ENCODE measurements at regions not wholly inside any gene's neighbourhood (a gene's known extent, or its start where the extent isn't known, plus 50 kb on each side); places are given as distances from the start of the nearest gene placed in this dataset.

GRCh38 chr7:115812794-115813193, 217.8 kb downstream of the TFEC start:
- Histone ChIP-seq H3K4me1 (no peaks in the 10 kb centered on the region), H3K27ac (replicated peaks in 1 of 4) (no peak overlapping the region), H3K36me3 (no peaks in the 10 kb centered on the region), H3K4me3 (no peak overlapping the region), H3K9me3 (no peaks in the 10 kb centered on the region), H3K27me3 (no peaks in the 10 kb centered on the region)
- whole genome bisulfite sequencing: 65% methylated on average over 7 of the region's 7 CpGs
- intact Hi-C loops (cut with DNase I): no loop called here
- no peak for TF ChIP-seq POLR2AphosphoS5 (IDR thresholded peaks at IDR 0.05)
- no peak for TF ChIP-seq EP300 (IDR thresholded peaks at IDR 0.05)
- no peak for TF ChIP-seq POLR2A (IDR thresholded peaks at IDR 0.05; ENCODE audit: low read depth)
- no peak for TF ChIP-seq CTCF (IDR thresholded peaks at IDR 0.05)
- no peak for DNase-seq (ENCODE audit: extremely low spot score)

GRCh38 chr7:115805458-115805857, 225.1 kb downstream of the TFEC start:
- intact Hi-C loops (cut with DNase I): no loop called here
- TF ChIP-seq POLR2AphosphoS5 (IDR thresholded peaks at IDR 0.05) (no peak), CTCF (IDR thresholded peaks at IDR 0.05) (no peak), EP300 (IDR thresholded peaks at IDR 0.05) (no peak), POLR2A (IDR thresholded peaks at IDR 0.05; ENCODE audit: low read depth) (no peak)

GRCh38 chr7:115802415-115802814, 228.1 kb downstream of the TFEC start:
- Histone ChIP-seq H3K4me3 (no peak overlapping the region), H3K27me3 (no peaks in the 10 kb centered on the region), H3K27ac (replicated peaks in 1 of 4) (no peak overlapping the region), H3K9me3 (no peaks in the 10 kb centered on the region), H3K4me1 (no peaks in the 10 kb centered on the region), H3K36me3 (no peaks in the 10 kb centered on the region)
- DNase-seq (ENCODE audit: extremely low spot score): no peak
- no peak for TF ChIP-seq POLR2A (IDR thresholded peaks at IDR 0.05; ENCODE audit: low read depth)
- no peak for TF ChIP-seq POLR2AphosphoS5 (IDR thresholded peaks at IDR 0.05)
- TF ChIP-seq EP300 (IDR thresholded peaks at IDR 0.05): no peak
- no peak for TF ChIP-seq CTCF (IDR thresholded peaks at IDR 0.05)
- intact Hi-C loops (cut with DNase I): no loop called here

More at GRCh38 chr7:115805458-115805857, 225.1 kb downstream of the TFEC start:
- H3K4me1 ChIP-seq: no peaks in the 10 kb centered on the region
- no peaks in the 10 kb centered on the region for H3K9me3 ChIP-seq
- H3K27me3 ChIP-seq: no peaks in the 10 kb centered on the region
- H3K27ac ChIP-seq (replicated peaks in 1 of 4): no peak overlapping the region
- DNase-seq (ENCODE audit: extremely low spot score): no peak
- H3K4me3 ChIP-seq: no peak overlapping the region
- no peaks in the 10 kb centered on the region for H3K36me3 ChIP-seq
- 66% methylated on average over 8 of the region's 8 CpGs for WGBS

GRCh38 chr7:115799430-115799829, 231.1 kb downstream of the TFEC start:
- no peaks in the 10 kb centered on the region for H3K27me3 ChIP-seq
- TF ChIP-seq CTCF (IDR thresholded peaks at IDR 0.05): no peak
- no peak for TF ChIP-seq POLR2A (IDR thresholded peaks at IDR 0.05; ENCODE audit: low read depth)
- no peak for TF ChIP-seq POLR2AphosphoS5 (IDR thresholded peaks at IDR 0.05)
- TF ChIP-seq EP300 (IDR thresholded peaks at IDR 0.05): no peak
- intact Hi-C loops (cut with DNase I): no loop called here
- no peak for DNase-seq (ENCODE audit: extremely low spot score)
- no peaks in the 10 kb centered on the region for H3K4me1 ChIP-seq
- no peak overlapping the region for H3K4me3 ChIP-seq
- 92% methylated on average over 2 of the region's 2 CpGs for WGBS
- H3K9me3 ChIP-seq: no peaks in the 10 kb centered on the region
- H3K36me3 ChIP-seq: no peaks in the 10 kb centered on the region
- no peak overlapping the region for H3K27ac ChIP-seq (replicated peaks in 1 of 4)

- no peaks in the 10 kb centered on the region for H3K36me3 ChIP-seq
- TF ChIP-seq CTCF (IDR thresholded peaks at IDR 0.05): no peak
- TF ChIP-seq POLR2AphosphoS5 (IDR thresholded peaks at IDR 0.05): no peak
- no peak for TF ChIP-seq EP300 (IDR thresholded peaks at IDR 0.05)
- TF ChIP-seq POLR2A (IDR thresholded peaks at IDR 0.05; ENCODE audit: low read depth): no peak
- intact Hi-C loops (cut with DNase I): no loop called here
- no peak overlapping the region for H3K4me3 ChIP-seq
- no peak overlapping the region for H3K27ac ChIP-seq (replicated peaks in 1 of 4)
- no peaks in the 10 kb centered on the region for H3K27me3 ChIP-seq
- H3K9me3 ChIP-seq: no peaks in the 10 kb centered on the region
- WGBS: 95% methylated on average over 7 of the region's 7 CpGs
- no peak for DNase-seq (ENCODE audit: extremely low spot score)
- no peaks in the 10 kb centered on the region for H3K4me1 ChIP-seq
Measured at GRCh38 chr7:115793958-115794702, 236.4 kb downstream of the TFEC start.
